Pancreas (tissue), 10 donors: ENCODE measurements at regions not wholly inside any gene's neighbourhood (a gene's known extent, or its start where the extent isn't known, plus 50 kb on each side); places are given as distances from the start of the nearest gene placed in this dataset.
A peak's percentile ranks its signal among the peaks of the same experiment; 100 is the strongest.

Experiments used
- ATAC-seq, 4 donors: fragments of 200-7000 bp; cut with Tn5 transposase; one replicate each; pipeline versions ENCODE4 v1.8.0 to v1.9.1; 2020; ENCODE audit warnings: mild to moderate bottlenecking in 4 of 4, moderate library complexity in 4 of 4
- DNase-seq, 6 donors: peaks; one replicate each; pipeline ENCODE4 v3.0.0-alpha.2; 2020
- FAIRE-seq: peaks from 2 replicates; lab custom pipeline; 2012; peaks lifted over from hg19 to GRCh38; lab: Jason Lieb, UNC
- H3K27ac ChIP-seq, 4 donors: fragments of 200-600 bp; sonication (generic); 1 replicate in 3 of 4; 2 replicates in 1 of 4; pipeline versions ENCODE4 v1.5.0 to v1.8.0; 2020
- H3K27me3 ChIP-seq, 4 donors: fragments of 200-600 bp; one replicate each; pipeline ENCODE4 v1.8.0; 2021
- H3K36me3 ChIP-seq, 3 donors: fragments of 200-600 bp; sonication (generic) in 1 of 3; one replicate each; pipeline versions ENCODE4 v1.5.0 to v1.8.0; 2020 to 2021
- H3K4me1 ChIP-seq, 3 donors: fragments of 200-600 bp; one replicate each; pipeline ENCODE4 v1.8.0; 2021
- H3K4me3 ChIP-seq, 4 donors: fragments of 200-600 bp; sonication (generic) in 2 of 4; one replicate each; pipeline versions ENCODE4 v1.5.0 to v1.8.0; 2020 to 2021
- H3K9me3 ChIP-seq, 4 donors: fragments of 200-600 bp; one replicate each; pipeline ENCODE4 v1.8.0; 2021
- CTCF ChIP-seq, 4 donors: fragments of 200-600 bp; sonication (generic) in 3 of 4; IDR thresholded peaks; one replicate each; pipeline versions ENCODE4 v1.5.0 to v1.8.0; 2021; ENCODE audit warnings: antibody characterized with exemption in 4 of 4
- WGBS, 2 donors: extraction: QIAGEN DNeasy Blood & Tissue Kit; methylation state at CpG; one replicate each; pipeline ENCODE4 v1.1.7; 2013; 5-methylcytosine and 5-hydroxymethylcytosine counted together
- intact Hi-C, 3 donors: fragments of 100-400 bp; cut with DNase I; formaldehyde crosslinking; loops; one replicate each; pipeline versions ENCODE4 v1.11.1 to v1.14.2; 2022
- donor health status: healthy with polysubstance abuse.
- donor health status: DM: no; HTN: no; CAD: no; lungs with moderate emphysema.
- donor health status: DM: no; HTN: no; CAD: no.
- donor health status: control.
- donor health status: control.
- donor health status: Bipolar disorder and iron deficiency.
- donor health status: DM: yes; HTN: yes; CAD: no.
- donor health status: DM: no; HTN: no; CAD: no.
- donor health status: DM: no; HTN: no; CAD: no.
- donor health status: DM: yes; HTN: yes; CAD: no.

GRCh38 chr18:28823506-28824182, 646.7 kb upstream of the CDH2 start:
- intact Hi-C loops: no loop called here
- H3K27me3 ChIP-seq: no peaks in the 10 kb centered on the region
- FAIRE-seq (no peak), ATAC-seq (no peak), DNase-seq (peak in 1 of 6 donors; percentile 20)
- H3K36me3 ChIP-seq: no peaks in the 10 kb centered on the region
- no peaks in the 10 kb centered on the region for H3K4me1 ChIP-seq
- no peaks in the 10 kb centered on the region for H3K9me3 ChIP-seq
- no peak overlapping the region for H3K4me3 ChIP-seq
- WGBS, 2 donors: 65 to 79% methylated on average over 6 of the region's 6 CpGs
- H3K27ac ChIP-seq: no peak overlapping the region
- TF ChIP-seq CTCF (IDR thresholded peaks at IDR 0.05): no peak

- H3K4me1 ChIP-seq: no peaks in the 10 kb centered on the region
- DNase-seq (no peak), FAIRE-seq (no peak), ATAC-seq (no peak)
- H3K27ac ChIP-seq: no peak overlapping the region
- TF ChIP-seq CTCF (IDR thresholded peaks at IDR 0.05): no peak
- 40 to 50% methylated on average over 1 of the region's 1 CpG for WGBS, 2 donors
- no peak overlapping the region for H3K4me3 ChIP-seq
- no peaks in the 10 kb centered on the region for H3K9me3 ChIP-seq
- intact Hi-C loops: no loop called here
- no peaks in the 10 kb centered on the region for H3K27me3 ChIP-seq
- H3K36me3 ChIP-seq: no peaks in the 10 kb centered on the region
These were observed 643.4 kb upstream of the CDH2 start for GRCh38 chr18:28820353-28820752.

DNA sequence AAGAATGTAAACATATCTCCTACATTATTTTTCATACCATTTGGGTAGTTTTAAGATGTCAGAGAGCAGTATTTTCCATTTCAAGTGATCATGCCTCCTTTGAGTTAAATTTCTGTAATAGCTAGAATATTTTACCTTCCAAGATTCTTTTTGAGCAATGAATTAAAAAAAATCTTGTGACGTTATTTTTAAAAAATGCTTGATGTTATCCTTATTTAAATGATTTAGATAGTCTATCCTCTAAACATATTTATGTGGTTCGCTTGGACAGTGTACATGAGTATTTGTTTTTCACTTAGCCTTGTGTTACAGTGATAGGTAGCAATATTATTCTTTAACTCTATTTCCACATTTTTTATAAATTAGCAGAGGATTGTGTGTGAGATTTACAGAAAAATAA, 639.2 kb upstream of the CDH2 start:
- 42 to 58% methylated on average over 2 of the region's 2 CpGs for WGBS, 2 donors
- Histone ChIP-seq H3K36me3 (no peaks in the 10 kb centered on the region), H3K4me3 (no peak overlapping the region), H3K27me3 (no peaks in the 10 kb centered on the region), H3K9me3 (no peaks in the 10 kb centered on the region), H3K27ac (no peak overlapping the region), H3K4me1 (no peaks in the 10 kb centered on the region)
- no peak for ATAC-seq
- FAIRE-seq: no peak
- no peak for TF ChIP-seq CTCF (IDR thresholded peaks at IDR 0.05)
- intact Hi-C loops: no loop called here
- no peak for DNase-seq

DNA sequence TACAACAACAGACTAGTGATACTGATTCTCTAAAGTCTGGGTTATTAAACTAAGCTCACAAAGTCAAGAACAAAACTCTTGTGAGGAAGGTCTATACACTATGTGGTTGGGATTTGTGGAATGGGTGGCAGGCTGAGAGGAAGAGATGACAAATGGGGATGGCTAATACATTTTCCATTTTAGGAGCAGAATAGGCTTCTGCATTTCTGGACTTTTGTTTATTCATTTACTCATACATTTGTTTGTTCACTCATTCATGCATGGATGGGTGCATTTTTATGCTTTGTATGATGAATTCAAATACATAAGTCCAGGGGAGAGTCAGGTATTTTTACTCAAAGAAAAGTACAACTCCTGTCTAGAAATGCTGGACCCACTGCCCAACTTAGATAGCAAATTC, 637.4 kb upstream of the CDH2 start:
- Histone ChIP-seq H3K27ac (no peak overlapping the region), H3K36me3 (no peaks in the 10 kb centered on the region), H3K4me1 (no peaks in the 10 kb centered on the region), H3K9me3 (no peaks in the 10 kb centered on the region), H3K4me3 (no peak overlapping the region), H3K27me3 (no peaks in the 10 kb centered on the region)
- ATAC-seq: no peak
- TF ChIP-seq CTCF (IDR thresholded peaks at IDR 0.05): no peak
- no peak for DNase-seq
- intact Hi-C loops: no loop called here
- FAIRE-seq: no peak

DNA sequence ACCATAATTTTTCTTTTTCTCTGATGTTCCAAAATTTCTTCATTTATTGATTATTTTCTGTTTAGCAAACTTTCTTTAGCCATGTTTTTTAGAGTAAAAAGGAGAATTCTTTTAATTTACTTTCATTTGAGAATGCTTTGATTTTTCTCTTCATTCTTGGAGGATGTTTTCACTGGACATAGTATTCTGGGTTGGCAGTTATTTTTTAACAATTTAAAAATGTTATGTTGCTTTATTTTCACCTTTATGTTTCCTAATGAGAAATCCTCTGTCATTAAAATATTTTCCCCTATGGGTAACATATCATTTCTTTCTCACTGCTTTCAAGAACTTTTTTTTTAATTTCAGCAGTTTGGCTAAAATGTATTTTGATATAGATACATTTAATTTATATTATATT, 631.4 kb upstream of the CDH2 start:
- no peaks in the 10 kb centered on the region for H3K4me1 ChIP-seq
- H3K4me3 ChIP-seq: no peak overlapping the region
- FAIRE-seq (no peak), DNase-seq (no peak), ATAC-seq (no peak)
- H3K36me3 ChIP-seq: no peaks in the 10 kb centered on the region
- no peak overlapping the region for H3K27ac ChIP-seq
- TF ChIP-seq CTCF (IDR thresholded peaks at IDR 0.05): no peak
- no peaks in the 10 kb centered on the region for H3K27me3 ChIP-seq
- intact Hi-C loops: no loop called here
- no peaks in the 10 kb centered on the region for H3K9me3 ChIP-seq
